ENCODE measurements at regions not wholly inside any gene's neighbourhood (a gene's known extent, or its start where the extent isn't known, plus 50 kb on each side); places are given as distances from the start of the nearest gene placed in this dataset.

DNA sequence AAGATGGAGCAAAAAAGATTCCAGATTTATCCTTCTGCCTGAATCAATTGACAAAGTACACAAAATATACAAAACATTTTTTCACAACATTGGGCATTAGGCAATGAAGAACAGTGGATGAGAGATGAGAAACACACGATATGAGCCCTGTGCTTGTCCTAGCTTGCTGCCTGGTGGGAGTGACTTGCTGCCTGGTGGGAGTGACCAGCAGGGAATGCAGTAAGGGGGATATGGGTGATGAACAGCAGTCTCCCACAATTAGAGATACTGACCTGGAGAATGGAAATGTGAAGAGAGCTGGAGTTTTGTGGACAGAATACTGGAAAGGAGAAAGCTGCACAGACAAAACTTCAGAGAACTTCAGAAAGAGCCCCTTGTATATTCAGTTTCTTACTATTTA is 629.4 kb upstream of the FRG1 start:
- H4K20me1 ChIP-seq (ENCODE audit: control insufficient read depth, extremely low read depth, insufficient read depth, low read length): no peaks in the 10 kb centered on the region
- no peak overlapping the region for H2AFZ ChIP-seq (ENCODE audit: low read length)
- H3K36me3 ChIP-seq (ENCODE audit: control insufficient read depth, insufficient read depth, low read length): no peaks in the 10 kb centered on the region
- H3K4me3 ChIP-seq (replicated peaks in 1 of 4; ENCODE audit: control extremely low read depth in 1 of 4, insufficient read depth in 1 of 4, low read depth in 3 of 4, low read length in 4 of 4): no peak overlapping the region
- no peaks in the 10 kb centered on the region for H3K27me3 ChIP-seq (ENCODE audit: control insufficient read depth, insufficient read depth, low read length)
- TF ChIP-seq, protein P1, sequence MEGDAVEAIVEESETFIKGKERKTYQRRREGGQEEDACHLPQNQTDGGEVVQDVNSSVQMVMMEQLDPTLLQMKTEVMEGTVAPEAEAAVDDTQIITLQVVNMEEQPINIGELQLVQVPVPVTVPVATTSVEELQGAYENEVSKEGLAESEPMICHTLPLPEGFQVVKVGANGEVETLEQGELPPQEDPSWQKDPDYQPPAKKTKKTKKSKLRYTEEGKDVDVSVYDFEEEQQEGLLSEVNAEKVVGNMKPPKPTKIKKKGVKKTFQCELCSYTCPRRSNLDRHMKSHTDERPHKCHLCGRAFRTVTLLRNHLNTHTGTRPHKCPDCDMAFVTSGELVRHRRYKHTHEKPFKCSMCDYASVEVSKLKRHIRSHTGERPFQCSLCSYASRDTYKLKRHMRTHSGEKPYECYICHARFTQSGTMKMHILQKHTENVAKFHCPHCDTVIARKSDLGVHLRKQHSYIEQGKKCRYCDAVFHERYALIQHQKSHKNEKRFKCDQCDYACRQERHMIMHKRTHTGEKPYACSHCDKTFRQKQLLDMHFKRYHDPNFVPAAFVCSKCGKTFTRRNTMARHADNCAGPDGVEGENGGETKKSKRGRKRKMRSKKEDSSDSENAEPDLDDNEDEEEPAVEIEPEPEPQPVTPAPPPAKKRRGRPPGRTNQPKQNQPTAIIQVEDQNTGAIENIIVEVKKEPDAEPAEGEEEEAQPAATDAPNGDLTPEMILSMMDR (conservative IDR thresholded peaks at IDR 0.05 in 1 of 2, IDR thresholded peaks at IDR 0.05 in 1 of 2; ENCODE audit: low read depth in 1 of 2, low read length in 2 of 2): no peak
- no peak for TF ChIP-seq EZH2 (IDR thresholded peaks at IDR 0.05; ENCODE audit: low read length, missing control alignments)
- H3K9ac ChIP-seq (ENCODE audit: insufficient read depth, low read length): no peak overlapping the region
- H3K4me2 ChIP-seq (ENCODE audit: extremely low read depth, insufficient read depth, low read length): no peak overlapping the region
- H3K4me1 ChIP-seq (ENCODE audit: control insufficient read depth, extremely low read depth, insufficient read depth, low read length): no peaks in the 10 kb centered on the region
- no peaks in the 10 kb centered on the region for H3K9me3 ChIP-seq (ENCODE audit: control insufficient read depth, insufficient read depth, low read depth, low read length)
- DNase-seq (ENCODE audit: low read depth in 2 of 2): no peak
- no peaks in the 10 kb centered on the region for H3K79me2 ChIP-seq (ENCODE audit: control insufficient read depth, insufficient read depth, low read length)
- no peak overlapping the region for H3K27ac ChIP-seq (ENCODE audit: insufficient read depth, low read length)

DNA sequence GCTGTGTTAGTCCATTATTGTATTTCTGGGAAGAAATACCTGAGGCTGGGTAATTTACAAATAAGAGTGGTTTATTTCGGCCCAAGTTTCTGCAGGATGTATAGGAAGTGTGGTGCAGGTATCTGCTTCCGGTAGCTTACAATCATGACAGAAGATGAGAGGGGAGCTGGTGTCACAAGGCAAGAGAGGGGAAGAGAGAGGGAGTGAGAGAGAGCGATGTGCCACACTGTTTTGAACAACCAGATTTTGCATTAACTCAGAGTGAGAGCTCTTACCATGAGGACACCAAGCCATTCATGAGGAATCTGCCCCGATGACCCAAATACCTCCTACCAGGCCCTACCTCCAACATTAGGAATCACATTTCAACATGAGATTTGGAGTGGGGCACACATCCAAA is 627.6 kb upstream of the FRG1 start:
- Histone ChIP-seq H3K4me2 (ENCODE audit: extremely low read depth, insufficient read depth, low read length) (no peak overlapping the region), H3K27ac (ENCODE audit: insufficient read depth, low read length) (no peak overlapping the region)
- TF ChIP-seq EZH2 (IDR thresholded peaks at IDR 0.05; ENCODE audit: low read length, missing control alignments): no peak

DNA sequence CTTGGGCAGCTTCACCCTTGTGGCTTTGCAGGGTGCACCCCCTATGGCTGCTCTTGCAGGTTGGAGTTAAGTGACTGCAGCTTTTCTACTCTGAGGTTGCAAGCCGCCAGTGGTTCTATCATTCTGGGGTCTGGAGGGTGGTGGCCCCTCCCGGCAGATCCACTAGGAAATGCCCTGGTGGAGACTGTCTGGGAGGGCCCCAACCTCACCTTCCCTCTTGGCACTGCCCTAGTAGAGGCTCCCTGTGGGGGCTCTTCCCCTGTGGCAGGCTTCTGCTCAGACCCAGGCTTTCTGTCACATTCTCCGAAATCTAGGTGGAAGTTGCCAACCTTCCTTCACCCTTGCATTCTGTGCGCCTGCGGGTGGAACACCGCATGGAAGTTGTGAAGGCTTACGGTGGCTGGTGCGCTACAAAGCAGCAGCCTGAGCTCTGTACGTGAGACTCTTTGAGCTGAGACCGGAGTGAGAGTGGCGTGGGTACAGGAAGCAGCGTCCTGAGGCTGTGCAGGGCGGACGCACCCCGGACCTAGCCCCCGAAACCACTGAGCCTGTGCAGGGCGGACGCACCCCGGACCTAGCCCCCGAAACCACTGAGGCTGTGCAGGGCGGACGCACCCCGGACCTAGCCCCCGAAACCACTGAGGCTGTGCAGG is 626.7 kb upstream of the FRG1 start:
- H3K27ac ChIP-seq (ENCODE audit: insufficient read depth, low read length): no peak overlapping the region
- no peak for DNase-seq (ENCODE audit: low read depth in 2 of 2)
- no peaks in the 10 kb centered on the region for H3K4me1 ChIP-seq (ENCODE audit: control insufficient read depth, extremely low read depth, insufficient read depth, low read length)
- H2AFZ ChIP-seq (ENCODE audit: low read length): no peak overlapping the region
- H3K4me2 ChIP-seq (ENCODE audit: extremely low read depth, insufficient read depth, low read length): no peak overlapping the region
- TF ChIP-seq, protein P1 (conservative IDR thresholded peaks at IDR 0.05 in 1 of 2, IDR thresholded peaks at IDR 0.05 in 1 of 2; ENCODE audit: low read depth in 1 of 2, low read length in 2 of 2): no peak
- no peak for TF ChIP-seq EZH2 (IDR thresholded peaks at IDR 0.05; ENCODE audit: low read length, missing control alignments)
- H4K20me1 ChIP-seq (ENCODE audit: control insufficient read depth, extremely low read depth, insufficient read depth, low read length): no peaks in the 10 kb centered on the region
- no peak overlapping the region for H3K4me3 ChIP-seq (replicated peaks in 1 of 4; ENCODE audit: control extremely low read depth in 1 of 4, insufficient read depth in 1 of 4, low read depth in 3 of 4, low read length in 4 of 4)
- H3K36me3 ChIP-seq (ENCODE audit: control insufficient read depth, insufficient read depth, low read length): no peaks in the 10 kb centered on the region
- no peaks in the 10 kb centered on the region for H3K9me3 ChIP-seq (ENCODE audit: control insufficient read depth, insufficient read depth, low read depth, low read length)
- no peaks in the 10 kb centered on the region for H3K27me3 ChIP-seq (ENCODE audit: control insufficient read depth, insufficient read depth, low read length)
- no peak overlapping the region for H3K9ac ChIP-seq (ENCODE audit: insufficient read depth, low read length)
- H3K79me2 ChIP-seq (ENCODE audit: control insufficient read depth, insufficient read depth, low read length): no peaks in the 10 kb centered on the region

More for the DNA sequence above, 627.6 kb upstream of the FRG1 start:
- Histone ChIP-seq H3K4me3 (replicated peaks in 1 of 4; ENCODE audit: control extremely low read depth in 1 of 4, insufficient read depth in 1 of 4, low read depth in 3 of 4, low read length in 4 of 4) (no peak overlapping the region), H3K36me3 (ENCODE audit: control insufficient read depth, insufficient read depth, low read length) (no peaks in the 10 kb centered on the region), H3K27me3 (ENCODE audit: control insufficient read depth, insufficient read depth, low read length) (no peaks in the 10 kb centered on the region), H4K20me1 (ENCODE audit: control insufficient read depth, extremely low read depth, insufficient read depth, low read length) (no peaks in the 10 kb centered on the region), H3K79me2 (ENCODE audit: control insufficient read depth, insufficient read depth, low read length) (no peaks in the 10 kb centered on the region), H3K4me1 (ENCODE audit: control insufficient read depth, extremely low read depth, insufficient read depth, low read length) (no peaks in the 10 kb centered on the region), H2AFZ (ENCODE audit: low read length) (no peak overlapping the region), H3K9me3 (ENCODE audit: control insufficient read depth, insufficient read depth, low read depth, low read length) (no peaks in the 10 kb centered on the region), H3K9ac (ENCODE audit: insufficient read depth, low read length) (no peak overlapping the region)
- no peak for DNase-seq (ENCODE audit: low read depth in 2 of 2)

All from fibroblast of lung (primary cell).